Endodermal cell (in vitro differentiated cells): ENCODE measurements at regions not wholly inside any gene's neighbourhood (a gene's known extent, or its start where the extent isn't known, plus 50 kb on each side); places are given as distances from the start of the nearest gene placed in this dataset.

Experiments
- DNase-seq: peaks from one replicate; pipeline ENCODE4 v3.0.0-alpha.2; 2017
- H3K27ac ChIP-seq: 2 replicates; pipeline ENCODE4 v1.5.1; 2013; ENCODE audit warnings: mild to moderate bottlenecking, low read depth, low read length, moderate library complexity
- H3K27me3 ChIP-seq: 2 replicates; pipeline ENCODE4 v1.6.1; 2013; ENCODE audit warnings: mild to moderate bottlenecking, low read length, moderate library complexity; ENCODE audit not compliant: insufficient read depth, control insufficient read depth, poor library complexity, severe bottlenecking
- H3K36me3 ChIP-seq: 2 replicates; pipeline ENCODE4 v1.7.0; 2013; ENCODE audit warnings: mild to moderate bottlenecking, low read length, moderate library complexity; ENCODE audit not compliant: control insufficient read depth, insufficient read depth
- H3K4me1 ChIP-seq: one replicate; pipeline ENCODE4 v1.7.0; 2013; ENCODE audit warnings: low read length; ENCODE audit not compliant: control insufficient read depth, insufficient read depth
- H3K4me3 ChIP-seq: 2 replicates; pipeline ENCODE4 v1.5.1; 2013; ENCODE audit warnings: mild to moderate bottlenecking, low read length, moderate library complexity
- H3K9ac ChIP-seq: 2 replicates; pipeline ENCODE4 v1.6.1; 2013; ENCODE audit warnings: mild to moderate bottlenecking, low read length, moderate library complexity; ENCODE audit not compliant: poor library complexity, severe bottlenecking; ENCODE audit errors: extremely low read depth
- H3K9me3 ChIP-seq: 2 replicates; pipeline ENCODE4 v1.6.1; 2013; ENCODE audit warnings: mild to moderate bottlenecking, low read length, moderate library complexity; ENCODE audit not compliant: control insufficient read depth
- H3K27ac Mint-ChIP-seq: 2 replicates; pipeline ENCODE4 v1.8.0; 2020; ENCODE audit warnings: mixed read lengths
- H3K27me3 Mint-ChIP-seq: 2 replicates; pipeline ENCODE4 v1.8.0; 2021; ENCODE audit warnings: mild to moderate bottlenecking, mixed read lengths; ENCODE audit not compliant: insufficient read depth
- H3K36me3 Mint-ChIP-seq: 2 replicates; pipeline ENCODE4 v1.8.0; 2020; ENCODE audit warnings: low read depth, mixed read lengths
- H3K4me1 Mint-ChIP-seq: 2 replicates; pipeline ENCODE4 v1.8.0; 2020; ENCODE audit warnings: mixed read lengths
- H3K4me3 Mint-ChIP-seq: 2 replicates; pipeline ENCODE4 v1.8.0; 2020; ENCODE audit warnings: mild to moderate bottlenecking, moderate library complexity, mixed read lengths
- H3K9me3 Mint-ChIP-seq: 2 replicates; pipeline ENCODE4 v1.8.0; 2020; ENCODE audit warnings: mild to moderate bottlenecking, mixed read lengths
- WGBS, 2 experiments: methylation state at CpG; one replicate each; pipeline versions ENCODE4 v1.1.5 to v1.1.7; 2013; ENCODE audit warnings: missing lambda C conversion rate in 2 of 2, mixed read lengths in 1 of 2; ENCODE audit not compliant: insufficient coverage in 1 of 2, insufficient read length in 1 of 2; 5-methylcytosine and 5-hydroxymethylcytosine counted together
- TF ChIP-seq, protein P1 (sequence below): fragments of 200-600 bp; sonication (generic); conservative IDR thresholded peaks from 2 replicates; pipeline ENCODE4 v1.5.0; 2021; ENCODE audit warnings: antibody characterized with exemption, mild to moderate bottlenecking

DNA sequence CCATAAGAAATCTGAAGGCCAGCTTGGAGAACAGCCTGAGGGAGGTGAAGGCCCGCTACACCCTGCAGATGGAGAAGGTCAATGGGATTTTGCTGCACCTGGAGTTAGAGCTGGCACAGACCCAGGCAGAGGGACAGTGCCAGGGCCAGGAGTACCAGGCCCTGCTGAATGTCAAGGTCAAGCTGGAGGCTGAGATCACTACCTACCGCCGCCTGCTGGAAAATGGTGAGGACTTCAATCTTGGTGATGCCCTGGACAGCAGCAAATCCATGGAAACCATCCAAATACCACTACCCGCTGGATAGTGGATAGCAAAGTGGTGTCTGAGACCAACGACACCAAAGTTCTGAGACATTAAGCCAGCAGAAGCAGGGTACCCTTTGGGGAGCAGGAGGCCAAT lies 100.5 kb upstream of the MAN2A1 start:
- H3K4me3 ChIP-seq = no peak overlapping the region
- H3K9ac ChIP-seq = no peak overlapping the region
- TF ChIP-seq, protein P1, sequence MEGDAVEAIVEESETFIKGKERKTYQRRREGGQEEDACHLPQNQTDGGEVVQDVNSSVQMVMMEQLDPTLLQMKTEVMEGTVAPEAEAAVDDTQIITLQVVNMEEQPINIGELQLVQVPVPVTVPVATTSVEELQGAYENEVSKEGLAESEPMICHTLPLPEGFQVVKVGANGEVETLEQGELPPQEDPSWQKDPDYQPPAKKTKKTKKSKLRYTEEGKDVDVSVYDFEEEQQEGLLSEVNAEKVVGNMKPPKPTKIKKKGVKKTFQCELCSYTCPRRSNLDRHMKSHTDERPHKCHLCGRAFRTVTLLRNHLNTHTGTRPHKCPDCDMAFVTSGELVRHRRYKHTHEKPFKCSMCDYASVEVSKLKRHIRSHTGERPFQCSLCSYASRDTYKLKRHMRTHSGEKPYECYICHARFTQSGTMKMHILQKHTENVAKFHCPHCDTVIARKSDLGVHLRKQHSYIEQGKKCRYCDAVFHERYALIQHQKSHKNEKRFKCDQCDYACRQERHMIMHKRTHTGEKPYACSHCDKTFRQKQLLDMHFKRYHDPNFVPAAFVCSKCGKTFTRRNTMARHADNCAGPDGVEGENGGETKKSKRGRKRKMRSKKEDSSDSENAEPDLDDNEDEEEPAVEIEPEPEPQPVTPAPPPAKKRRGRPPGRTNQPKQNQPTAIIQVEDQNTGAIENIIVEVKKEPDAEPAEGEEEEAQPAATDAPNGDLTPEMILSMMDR = no peak
- H3K9me3 ChIP-seq = no peaks in the 10 kb centered on the region
- H3K4me1 Mint-ChIP-seq = peaks cover 5% of the 10 kb centered on the region
- WGBS, 2 experiments = 97 to 100% methylated on average over 2 to 5 of the region's 5 CpGs
- no peaks in the 10 kb centered on the region for H3K36me3 Mint-ChIP-seq
- H3K4me1 ChIP-seq = no peaks in the 10 kb centered on the region
- no peaks in the 10 kb centered on the region for H3K9me3 Mint-ChIP-seq
- DNase-seq = peak; percentile 41
- no peak overlapping the region for H3K27ac ChIP-seq
- H3K4me3 Mint-ChIP-seq = no peak overlapping the region
- peaks cover 19% of the 10 kb centered on the region for H3K27me3 Mint-ChIP-seq
- no peaks in the 10 kb centered on the region for H3K36me3 ChIP-seq
- H3K27me3 ChIP-seq = no peaks in the 10 kb centered on the region
- H3K27ac Mint-ChIP-seq = no peak overlapping the region

DNA sequence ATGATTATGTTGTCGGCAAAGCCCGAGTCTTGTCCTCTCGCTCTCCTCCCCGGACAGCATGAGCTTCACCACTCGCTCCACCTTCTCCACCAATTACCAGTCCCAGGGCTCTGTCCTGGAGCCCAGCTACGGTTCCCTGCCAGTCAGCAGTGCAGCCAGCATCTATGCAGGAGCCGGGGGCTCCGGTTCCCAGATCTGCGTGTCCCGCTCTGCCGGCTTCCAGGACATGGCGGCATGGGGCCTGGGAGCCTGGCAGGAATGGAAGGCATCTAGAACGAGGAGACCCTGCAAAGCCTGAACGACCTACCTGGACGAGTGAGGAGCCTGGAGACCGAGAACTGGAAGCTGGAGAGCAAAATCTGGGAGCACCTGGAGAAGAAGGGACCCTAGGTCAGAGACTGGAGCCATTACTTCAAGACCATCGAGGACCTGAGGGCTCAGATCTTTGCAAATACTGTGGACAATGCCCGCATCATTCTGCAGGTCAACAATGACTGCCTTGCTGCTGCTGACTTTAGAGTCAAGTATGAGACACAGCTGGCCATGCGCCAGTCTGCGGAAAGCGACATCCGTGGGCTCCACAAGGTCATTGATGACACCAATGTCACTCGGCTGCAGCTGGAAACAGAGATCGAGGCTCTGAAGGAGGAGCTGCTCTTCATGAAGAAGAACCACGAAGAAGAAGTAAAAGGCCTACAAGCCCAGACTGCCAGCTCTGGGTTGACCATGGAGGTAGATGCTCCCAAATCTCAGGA lies 101.3 kb upstream of the MAN2A1 start:
- Histone ChIP-seq H3K27me3 (no peaks in the 10 kb centered on the region), H3K9ac (no peak overlapping the region), H3K4me3 (no peak overlapping the region), H3K36me3 (no peaks in the 10 kb centered on the region), H3K27ac (no peak overlapping the region), H3K4me1 (no peaks in the 10 kb centered on the region), H3K9me3 (no peaks in the 10 kb centered on the region)
- Mint-ChIP-seq H3K9me3 (no peaks in the 10 kb centered on the region), H3K27me3 (peaks cover 19% of the 10 kb centered on the region), H3K4me3 (no peak overlapping the region), H3K27ac (no peak overlapping the region), H3K36me3 (no peaks in the 10 kb centered on the region), H3K4me1 (peaks cover 5% of the 10 kb centered on the region)
- TF ChIP-seq, protein P1 = no peak
- 96 to 99% methylated on average over 15 to 25 of the region's 25 CpGs for WGBS, 2 experiments
- no peak for DNase-seq

DNA sequence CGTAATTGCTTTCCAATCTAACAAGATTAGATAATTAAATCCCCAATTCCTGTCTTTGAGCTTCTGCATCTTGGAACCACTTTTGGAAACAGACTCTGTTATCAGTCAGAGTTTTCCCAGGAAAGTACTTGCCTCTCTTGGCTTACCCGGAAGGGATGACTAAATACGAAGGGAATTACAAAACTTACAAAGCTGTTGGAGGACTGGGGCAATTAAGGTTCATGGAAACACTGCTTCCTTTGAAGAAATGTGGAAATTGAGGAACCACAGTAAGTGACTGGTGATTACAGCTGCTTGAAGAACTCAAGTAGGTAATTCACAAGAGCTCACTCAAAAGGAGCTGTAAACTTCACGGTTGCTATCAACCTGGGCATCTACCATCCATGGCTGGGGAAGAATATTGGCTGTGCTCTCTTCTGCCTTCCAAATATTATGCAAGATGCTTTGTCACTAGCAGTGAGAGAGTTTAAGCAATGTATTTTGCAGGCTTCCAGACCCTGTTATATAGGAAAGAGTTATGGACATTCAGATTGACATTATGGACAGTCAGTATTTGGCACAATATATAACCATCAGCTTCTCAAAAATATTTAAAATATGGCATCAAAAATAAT lies 104.6 kb upstream of the MAN2A1 start:
- Histone ChIP-seq H3K4me3 (no peak overlapping the region), H3K9ac (no peak overlapping the region), H3K9me3 (no peaks in the 10 kb centered on the region), H3K27ac (no peak overlapping the region), H3K27me3 (peaks cover 8% of the 10 kb centered on the region), H3K36me3 (no peaks in the 10 kb centered on the region), H3K4me1 (no peaks in the 10 kb centered on the region)
- no peaks in the 10 kb centered on the region for H3K9me3 Mint-ChIP-seq
- 71 to 76% methylated on average over 4 of the region's 4 CpGs for WGBS, 2 experiments
- DNase-seq = no peak
- H3K4me1 Mint-ChIP-seq = peaks cover 12% of the 10 kb centered on the region
- no peaks in the 10 kb centered on the region for H3K36me3 Mint-ChIP-seq
- no peak overlapping the region for H3K4me3 Mint-ChIP-seq
- peaks cover 7% of the 10 kb centered on the region for H3K27me3 Mint-ChIP-seq
- TF ChIP-seq, protein P1 = no peak
- no peak overlapping the region for H3K27ac Mint-ChIP-seq
